ENCODE measurements at regions not wholly inside any gene's neighbourhood (a gene's known extent, or its start where the extent isn't known, plus 50 kb on each side); places are given as distances from the start of the nearest gene placed in this dataset.

DNA sequence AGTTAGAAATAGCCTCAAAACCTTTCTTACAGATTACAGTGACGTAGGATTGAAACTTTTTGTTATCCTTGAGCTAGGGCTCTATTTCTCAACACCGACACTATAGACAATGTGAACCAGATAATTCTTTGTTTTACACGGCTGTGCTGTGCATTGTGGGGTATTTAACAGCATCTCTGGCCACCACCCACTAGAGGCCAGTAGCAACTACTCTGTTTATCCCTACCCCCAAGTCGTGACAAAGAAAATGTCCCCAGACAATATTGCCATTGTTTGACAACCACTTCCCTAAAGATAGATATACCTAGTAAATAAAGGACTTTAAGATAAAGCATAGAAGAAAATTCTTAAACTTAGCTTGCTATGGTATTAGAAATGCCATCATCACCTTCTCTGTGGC, 359.6 kb downstream of the ARL4A start:
- Histone ChIP-seq H3K4me3 (ENCODE audit: extremely low read depth, insufficient read depth, low read length, poor library complexity, severe bottlenecking) (no peak overlapping the region), H3K4me1 (ENCODE audit: control insufficient read depth, insufficient read depth, low read length, poor library complexity, severe bottlenecking) (peaks cover 7% of the 10 kb centered on the region), H3K36me3 (ENCODE audit: control insufficient read depth, insufficient read depth, low read length) (no peaks in the 10 kb centered on the region), H3K27ac (ENCODE audit: low read depth, low read length, severe bottlenecking) (no peak overlapping the region), H3K9me3 (ENCODE audit: control insufficient read depth, low read length) (no peaks in the 10 kb centered on the region)
- 83 to 100% methylated on average over 1 to 2 of the region's 4 CpGs for WGBS, 2 experiments (ENCODE audit: insufficient coverage in 2 of 2)

DNA sequence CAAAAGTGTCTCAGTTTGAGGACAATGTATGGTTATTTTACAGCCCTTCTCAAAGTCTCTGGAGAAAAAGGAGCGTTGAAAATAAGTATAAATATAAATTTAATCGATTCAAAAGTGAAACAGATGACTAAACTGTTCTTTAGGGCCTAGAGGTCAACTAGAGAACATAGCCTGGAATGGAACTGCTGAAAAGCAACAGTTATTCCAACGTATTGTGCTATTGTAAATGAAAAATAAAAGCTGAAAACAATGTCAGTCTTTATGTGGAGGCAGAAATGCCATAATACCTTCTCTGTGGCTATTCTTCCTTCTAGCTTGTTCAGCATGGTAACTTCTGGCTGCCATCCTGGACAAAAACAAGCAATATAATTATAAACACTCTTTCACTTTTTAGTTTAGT, 362.5 kb downstream of the ARL4A start:
- Histone ChIP-seq H3K36me3 (ENCODE audit: control insufficient read depth, insufficient read depth, low read length) (no peaks in the 10 kb centered on the region), H3K4me3 (ENCODE audit: extremely low read depth, insufficient read depth, low read length, poor library complexity, severe bottlenecking) (no peak overlapping the region), H3K27ac (ENCODE audit: low read depth, low read length, severe bottlenecking) (no peak overlapping the region), H3K4me1 (ENCODE audit: control insufficient read depth, insufficient read depth, low read length, poor library complexity, severe bottlenecking) (no peaks in the 10 kb centered on the region), H3K9me3 (ENCODE audit: control insufficient read depth, low read length) (no peaks in the 10 kb centered on the region)
- 75 to 92% methylated on average over 1 to 2 of the region's 3 CpGs for WGBS, 2 experiments (ENCODE audit: insufficient coverage in 2 of 2)

DNA sequence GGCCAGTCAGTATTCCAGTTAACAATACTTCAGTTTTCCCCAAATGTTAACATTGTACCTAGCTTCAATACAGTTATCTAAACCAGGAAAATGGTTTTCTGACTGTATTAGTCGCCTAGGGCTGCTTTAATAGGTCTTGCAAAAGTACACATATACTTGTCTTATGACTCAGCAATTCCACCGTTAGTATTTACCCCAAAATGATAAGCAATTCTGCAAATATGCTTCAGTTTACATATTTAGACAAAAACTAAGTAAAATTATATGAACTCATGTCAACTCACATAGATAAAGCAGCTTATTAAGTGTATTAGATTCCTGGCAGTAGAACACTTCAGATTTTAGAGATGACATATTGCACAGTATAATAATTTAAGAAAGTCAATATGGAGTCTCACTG, 363.3 kb downstream of the ARL4A start:
- H3K27ac ChIP-seq (ENCODE audit: low read depth, low read length, severe bottlenecking), result no peak overlapping the region
- no peaks in the 10 kb centered on the region for H3K4me1 ChIP-seq (ENCODE audit: control insufficient read depth, insufficient read depth, low read length, poor library complexity, severe bottlenecking)
- H3K36me3 ChIP-seq (ENCODE audit: control insufficient read depth, insufficient read depth, low read length), result no peaks in the 10 kb centered on the region
- 86 to 89% methylated on average over 1 of the region's 2 CpGs for WGBS, 2 experiments (ENCODE audit: insufficient coverage in 2 of 2)
- no peak overlapping the region for H3K4me3 ChIP-seq (ENCODE audit: extremely low read depth, insufficient read depth, low read length, poor library complexity, severe bottlenecking)
- H3K9me3 ChIP-seq (ENCODE audit: control insufficient read depth, low read length), result no peaks in the 10 kb centered on the region

DNA sequence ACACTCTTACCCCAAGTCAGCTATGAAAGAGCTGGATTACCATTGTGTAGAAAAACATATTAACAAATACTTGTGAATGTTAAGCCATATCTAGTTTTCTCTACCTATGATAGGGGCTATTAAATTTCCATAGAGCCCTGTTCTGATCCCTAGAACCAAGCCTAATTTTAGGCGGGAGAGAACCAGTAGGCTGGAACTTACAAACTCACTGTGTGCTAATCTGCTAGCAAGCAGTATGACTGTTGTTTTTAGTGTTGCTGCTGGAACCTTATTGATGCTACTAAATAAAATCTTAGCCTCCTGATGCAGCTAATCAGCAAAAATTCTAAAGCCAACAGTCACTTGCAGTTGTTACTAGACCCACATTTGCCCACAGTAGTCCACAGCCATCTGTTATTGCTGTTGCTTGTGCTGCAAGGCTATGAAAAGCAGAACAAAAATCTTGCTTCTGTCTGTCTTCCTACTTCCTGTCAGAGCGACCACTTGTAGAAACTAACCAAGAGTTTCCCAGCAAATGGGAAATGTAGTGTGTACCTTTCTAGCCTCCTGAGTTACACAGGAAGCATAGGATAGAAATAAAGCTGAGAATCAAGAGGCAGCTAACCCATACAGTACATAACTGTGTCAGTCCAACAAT, 368.4 kb downstream of the ARL4A start:
- WGBS, 2 experiments (ENCODE audit: insufficient coverage in 2 of 2), result 100% methylated on average over 1 of the region's 2 CpGs; no CpG with 5 or more reads in 1 of the 2 experiments
- no peaks in the 10 kb centered on the region for H3K36me3 ChIP-seq (ENCODE audit: control insufficient read depth, insufficient read depth, low read length)
- no peak overlapping the region for H3K27ac ChIP-seq (ENCODE audit: low read depth, low read length, severe bottlenecking)

DNA sequence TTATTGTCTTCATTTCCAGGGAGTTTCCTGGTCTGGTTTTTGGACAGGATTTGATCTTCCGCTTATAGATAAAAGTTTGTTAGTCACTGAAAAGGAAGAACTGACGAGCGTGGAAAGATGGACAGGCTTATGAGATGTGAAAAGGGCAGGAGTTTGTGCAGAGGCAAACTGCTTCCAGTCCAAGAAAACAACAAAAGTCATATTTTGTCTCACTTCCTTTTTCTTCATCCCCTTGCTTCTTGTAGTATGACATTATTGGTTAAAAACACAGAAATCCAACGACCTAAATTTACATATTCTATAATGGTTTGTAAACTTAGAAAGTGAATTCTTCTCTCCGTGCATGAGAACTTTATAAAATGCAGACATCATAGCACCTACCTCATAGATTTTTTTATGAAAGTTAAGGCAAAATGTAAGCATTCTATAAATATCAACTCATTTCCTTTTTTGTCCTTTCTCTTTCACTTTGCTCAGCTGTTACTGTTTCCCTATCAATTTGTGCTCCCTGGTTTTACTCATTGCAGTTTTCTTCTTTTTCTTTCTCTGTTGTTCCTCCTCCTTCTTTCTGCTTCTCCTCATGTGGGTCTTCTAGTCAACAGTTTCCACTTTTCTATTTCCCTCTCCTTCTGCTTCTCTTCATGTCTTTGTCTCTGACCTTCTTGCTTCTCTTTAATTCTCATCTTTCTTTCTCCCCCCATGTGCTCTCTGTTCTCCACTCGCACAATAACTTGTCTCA, 370.2 kb downstream of the ARL4A start:
- 80% methylated on average over 3 of the region's 6 CpGs; no CpG with 5 or more reads in 1 of the 2 experiments for WGBS, 2 experiments (ENCODE audit: insufficient coverage in 2 of 2)
- H3K27ac ChIP-seq (ENCODE audit: low read depth, low read length, severe bottlenecking), result no peak overlapping the region
- H3K4me1 ChIP-seq (ENCODE audit: control insufficient read depth, insufficient read depth, low read length, poor library complexity, severe bottlenecking), result no peaks in the 10 kb centered on the region
- H3K9me3 ChIP-seq (ENCODE audit: control insufficient read depth, low read length), result no peaks in the 10 kb centered on the region
- no peaks in the 10 kb centered on the region for H3K36me3 ChIP-seq (ENCODE audit: control insufficient read depth, insufficient read depth, low read length)
- no peak overlapping the region for H3K4me3 ChIP-seq (ENCODE audit: extremely low read depth, insufficient read depth, low read length, poor library complexity, severe bottlenecking)

More for the DNA sequence above, 368.4 kb downstream of the ARL4A start:
- Histone ChIP-seq H3K4me1 (ENCODE audit: control insufficient read depth, insufficient read depth, low read length, poor library complexity, severe bottlenecking) (no peaks in the 10 kb centered on the region), H3K4me3 (ENCODE audit: extremely low read depth, insufficient read depth, low read length, poor library complexity, severe bottlenecking) (no peak overlapping the region), H3K9me3 (ENCODE audit: control insufficient read depth, low read length) (no peaks in the 10 kb centered on the region)

DNA sequence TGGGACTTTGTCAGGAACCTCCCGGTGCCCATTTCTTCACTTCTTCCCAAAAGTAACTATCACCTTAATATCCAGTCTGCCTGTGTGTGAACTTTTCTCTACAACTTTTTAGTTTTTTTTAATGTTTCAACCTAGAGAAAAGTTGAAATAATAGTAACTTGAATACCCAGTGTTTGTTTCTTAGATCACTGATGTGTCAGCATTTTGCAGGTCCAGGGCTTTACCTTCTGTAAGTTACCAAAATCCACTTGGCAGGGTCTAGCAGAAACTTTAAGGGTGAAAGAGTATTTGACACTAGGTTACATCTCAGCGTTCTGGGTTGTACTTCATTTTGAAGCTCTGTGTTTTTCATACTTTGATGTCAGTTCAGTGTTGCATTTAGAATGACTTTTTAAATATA, 372.7 kb downstream of the ARL4A start:
- no peaks in the 10 kb centered on the region for H3K9me3 ChIP-seq (ENCODE audit: control insufficient read depth, low read length)
- no peak overlapping the region for H3K27ac ChIP-seq (ENCODE audit: low read depth, low read length, severe bottlenecking)
- 80 to 100% methylated on average over 1 of the region's 2 CpGs for WGBS, 2 experiments (ENCODE audit: insufficient coverage in 2 of 2)
- no peaks in the 10 kb centered on the region for H3K4me1 ChIP-seq (ENCODE audit: control insufficient read depth, insufficient read depth, low read length, poor library complexity, severe bottlenecking)
- H3K36me3 ChIP-seq (ENCODE audit: control insufficient read depth, insufficient read depth, low read length), result no peaks in the 10 kb centered on the region
- H3K4me3 ChIP-seq (ENCODE audit: extremely low read depth, insufficient read depth, low read length, poor library complexity, severe bottlenecking), result no peak overlapping the region

DNA sequence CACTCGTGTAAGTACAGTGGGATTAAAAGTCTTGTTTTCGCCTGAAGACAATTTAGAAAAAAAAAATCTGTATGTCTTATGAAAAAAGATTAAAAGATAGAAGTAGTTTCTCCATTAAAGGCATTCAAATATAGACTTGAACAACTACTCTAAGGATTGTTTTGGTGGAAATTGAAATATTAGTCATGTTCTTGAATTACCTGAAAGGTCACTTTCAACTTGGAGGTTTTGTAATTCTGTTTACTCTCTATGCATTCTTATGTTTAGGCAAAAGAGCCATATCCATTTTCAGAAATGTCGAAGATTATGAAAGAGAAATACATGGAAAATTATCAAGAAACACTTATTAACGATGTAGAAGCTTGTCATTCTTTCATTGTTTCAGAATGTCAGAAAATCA, 373.7 kb downstream of the ARL4A start:
- no peak overlapping the region for H3K4me3 ChIP-seq (ENCODE audit: extremely low read depth, insufficient read depth, low read length, poor library complexity, severe bottlenecking)
- no peak overlapping the region for H3K27ac ChIP-seq (ENCODE audit: low read depth, low read length, severe bottlenecking)
- no peaks in the 10 kb centered on the region for H3K9me3 ChIP-seq (ENCODE audit: control insufficient read depth, low read length)
- 100% methylated on average over 1 of the region's 4 CpGs; no CpG with 5 or more reads in 1 of the 2 experiments for WGBS, 2 experiments (ENCODE audit: insufficient coverage in 2 of 2)
- H3K36me3 ChIP-seq (ENCODE audit: control insufficient read depth, insufficient read depth, low read length), result no peaks in the 10 kb centered on the region
- no peaks in the 10 kb centered on the region for H3K4me1 ChIP-seq (ENCODE audit: control insufficient read depth, insufficient read depth, low read length, poor library complexity, severe bottlenecking)

DNA sequence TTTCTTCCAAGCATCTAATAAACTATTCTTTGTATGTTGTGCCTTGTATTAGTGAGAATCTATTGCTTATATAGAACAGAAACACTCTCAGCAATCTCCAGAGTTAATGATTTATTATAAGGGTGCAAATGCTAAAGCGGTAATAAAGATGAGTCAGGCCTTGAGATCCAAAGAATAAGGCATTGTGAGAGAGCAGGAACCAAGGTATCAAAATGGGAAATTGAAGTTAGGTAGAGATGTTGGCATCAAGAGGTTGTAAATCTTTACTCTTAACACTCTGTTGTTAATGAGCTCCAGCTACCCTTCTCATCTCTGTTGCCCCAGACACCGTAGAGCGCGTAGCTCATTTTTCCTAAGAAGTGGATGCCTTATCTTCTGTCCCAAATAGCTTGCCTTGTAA, 375.2 kb downstream of the ARL4A start:
- 92 to 100% methylated on average over 4 of the region's 4 CpGs for WGBS, 2 experiments (ENCODE audit: insufficient coverage in 2 of 2)
- Histone ChIP-seq H3K36me3 (ENCODE audit: control insufficient read depth, insufficient read depth, low read length) (no peaks in the 10 kb centered on the region), H3K27ac (ENCODE audit: low read depth, low read length, severe bottlenecking) (no peak overlapping the region), H3K4me3 (ENCODE audit: extremely low read depth, insufficient read depth, low read length, poor library complexity, severe bottlenecking) (no peak overlapping the region), H3K9me3 (ENCODE audit: control insufficient read depth, low read length) (no peaks in the 10 kb centered on the region), H3K4me1 (ENCODE audit: control insufficient read depth, insufficient read depth, low read length, poor library complexity, severe bottlenecking) (no peaks in the 10 kb centered on the region)

DNA sequence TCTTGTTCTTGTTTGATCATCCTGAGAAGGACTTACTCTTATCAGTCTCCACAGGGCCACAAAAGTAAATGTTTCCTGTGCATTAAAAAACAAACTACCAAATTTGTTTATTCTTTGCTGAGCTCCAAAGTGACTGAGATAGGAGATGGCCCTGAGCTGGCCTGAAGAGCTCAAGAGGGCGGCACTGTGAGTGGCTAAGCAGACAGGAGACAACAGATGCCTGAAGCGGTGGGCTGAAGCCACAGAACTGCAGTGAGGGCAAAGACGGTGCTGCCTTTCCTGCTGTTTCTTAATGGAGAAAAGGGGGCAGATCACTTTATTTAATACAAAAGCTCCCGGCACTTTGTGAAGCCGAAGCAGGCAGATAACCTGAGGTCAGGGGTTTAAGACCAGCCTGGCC, 379.6 kb downstream of the ARL4A start:
- Histone ChIP-seq H3K9me3 (ENCODE audit: control insufficient read depth, low read length) (no peaks in the 10 kb centered on the region), H3K36me3 (ENCODE audit: control insufficient read depth, insufficient read depth, low read length) (no peaks in the 10 kb centered on the region), H3K27ac (ENCODE audit: low read depth, low read length, severe bottlenecking) (no peak overlapping the region), H3K4me3 (ENCODE audit: extremely low read depth, insufficient read depth, low read length, poor library complexity, severe bottlenecking) (no peak overlapping the region), H3K4me1 (ENCODE audit: control insufficient read depth, insufficient read depth, low read length, poor library complexity, severe bottlenecking) (no peaks in the 10 kb centered on the region)
- 68 to 73% methylated on average over 3 to 5 of the region's 5 CpGs for WGBS, 2 experiments (ENCODE audit: insufficient coverage in 2 of 2)

DNA sequence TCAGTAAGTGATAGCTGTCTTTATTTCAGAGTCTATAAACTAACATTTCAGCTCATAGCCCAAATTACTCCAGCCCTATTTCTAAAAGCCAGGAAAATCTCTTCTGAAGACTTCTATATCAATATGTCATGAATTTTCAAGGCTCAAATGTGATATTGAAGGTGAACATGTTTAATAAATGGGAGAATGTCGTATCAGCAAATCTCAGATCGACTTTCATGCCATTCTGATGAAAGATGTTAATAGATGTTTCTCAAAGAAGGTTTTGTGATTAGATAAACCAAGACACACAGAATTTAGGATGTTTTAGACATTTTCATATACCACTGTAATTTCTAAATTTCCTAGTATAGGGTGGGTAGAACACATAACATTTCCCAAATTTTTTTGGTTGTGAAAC, 380.6 kb downstream of the ARL4A start:
- WGBS, 2 experiments (ENCODE audit: insufficient coverage in 2 of 2), result 100% methylated on average over 2 of the region's 2 CpGs; no CpG with 5 or more reads in 1 of the 2 experiments
- Histone ChIP-seq H3K9me3 (ENCODE audit: control insufficient read depth, low read length) (no peaks in the 10 kb centered on the region), H3K36me3 (ENCODE audit: control insufficient read depth, insufficient read depth, low read length) (no peaks in the 10 kb centered on the region), H3K27ac (ENCODE audit: low read depth, low read length, severe bottlenecking) (no peak overlapping the region), H3K4me1 (ENCODE audit: control insufficient read depth, insufficient read depth, low read length, poor library complexity, severe bottlenecking) (no peaks in the 10 kb centered on the region), H3K4me3 (ENCODE audit: extremely low read depth, insufficient read depth, low read length, poor library complexity, severe bottlenecking) (no peak overlapping the region)

DNA sequence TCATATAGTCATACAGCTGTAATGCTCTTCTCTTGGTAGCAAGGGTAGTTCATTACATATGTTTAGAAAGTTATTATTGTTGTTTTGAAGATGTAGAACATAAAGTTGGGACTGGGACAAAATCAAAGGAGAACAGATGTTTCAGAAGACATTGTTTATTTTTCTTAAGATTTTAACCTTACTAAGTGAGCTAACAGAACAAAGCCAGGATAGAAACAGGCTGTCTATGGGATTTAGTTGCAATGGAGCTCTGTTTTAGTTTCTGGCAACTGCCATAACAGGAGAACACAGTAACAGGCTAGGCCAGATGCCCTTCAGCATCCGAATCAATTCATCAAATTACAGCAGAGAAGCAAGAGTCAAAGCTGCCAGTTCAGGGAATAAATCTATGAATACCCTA, 382.4 kb downstream of the ARL4A start:
- WGBS, 2 experiments (ENCODE audit: insufficient coverage in 2 of 2), result no CpG with 5 or more reads among the region's 1 CpG
- Histone ChIP-seq H3K36me3 (ENCODE audit: control insufficient read depth, insufficient read depth, low read length) (no peaks in the 10 kb centered on the region), H3K4me1 (ENCODE audit: control insufficient read depth, insufficient read depth, low read length, poor library complexity, severe bottlenecking) (no peaks in the 10 kb centered on the region), H3K9me3 (ENCODE audit: control insufficient read depth, low read length) (no peaks in the 10 kb centered on the region), H3K4me3 (ENCODE audit: extremely low read depth, insufficient read depth, low read length, poor library complexity, severe bottlenecking) (no peak overlapping the region), H3K27ac (ENCODE audit: low read depth, low read length, severe bottlenecking) (peak overlapping the region; percentile 23)
